Activated CD4-positive, alpha-beta T cell treated with anti-CD3 and anti-CD28 coated beads for 36 hours (primary cell): ENCODE measurements at regions not wholly inside any gene's neighbourhood (a gene's known extent, or its start where the extent isn't known, plus 50 kb on each side); places are given as distances from the start of the nearest gene placed in this dataset.

ENCODE experiments used
- ATAC-seq: fragments of 200-7000 bp; cut with Tn5 transposase; one replicate; pipeline ENCODE4 v1.10.0; 2021; ENCODE audit warnings: mild to moderate bottlenecking, moderate library complexity
- CTCF ChIA-PET: fragments of 350-600 bp; sonication (Branson Sonifier 250); formaldehyde crosslinking; loops from one replicate; lab custom pipeline; 2021; ENCODE audit warnings: antibody characterized with exemption; lab: Charles Lee
- POLR2A ChIA-PET: fragments of 350-600 bp; sonication (Branson Sonifier 250); formaldehyde crosslinking; loops from one replicate; lab custom pipeline; 2021; ENCODE audit warnings: antibody characterized with exemption, inconsistent platforms; lab: Charles Lee
- DNase-seq: peaks from one replicate; pipeline ENCODE4 v3.0.0-alpha.2; 2020
- H3K27ac Mint-ChIP-seq: one replicate; pipeline ENCODE4 v1.8.0; 2021; ENCODE audit warnings: mixed read lengths
- H3K27me3 Mint-ChIP-seq: one replicate; pipeline ENCODE4 v1.8.0; 2021; ENCODE audit warnings: mixed read lengths
- H3K36me3 Mint-ChIP-seq: one replicate; pipeline ENCODE4 v1.8.0; 2021; ENCODE audit warnings: low read depth, mixed read lengths
- H3K4me1 Mint-ChIP-seq: one replicate; pipeline ENCODE4 v1.8.0; 2021; ENCODE audit warnings: mixed read lengths
- H3K4me3 Mint-ChIP-seq: one replicate; pipeline ENCODE4 v1.8.0; 2021; ENCODE audit warnings: mild to moderate bottlenecking, moderate library complexity, mixed read lengths
- H3K9me3 Mint-ChIP-seq: one replicate; pipeline ENCODE4 v1.8.0; 2021; ENCODE audit warnings: low read depth, mixed read lengths
- intact Hi-C, 2 experiments: fragments of 100-400 bp; cut with DNase I in 1 of 2; cut with micrococcal nuclease in 1 of 2; formaldehyde crosslinking; loops; one replicate each; pipeline versions ENCODE4 v1.14.2 to v1.15.1; 2022 to 2024; cut with DNase I, micrococcal nuclease

GRCh38 chr12:111203969-111204368 lies 164.9 kb downstream of the PHETA1 start:
- Mint-ChIP-seq H3K36me3 (no peaks in the 10 kb centered on the region), H3K4me1 (no peaks in the 10 kb centered on the region), H3K4me3 (no peak overlapping the region), H3K9me3 (no peaks in the 10 kb centered on the region), H3K27ac (no peak overlapping the region), H3K27me3 (peaks cover 13% of the 10 kb centered on the region)
- POLR2A ChIA-PET = no interaction called here
- no peak for ATAC-seq
- CTCF ChIA-PET = no interaction called here
- intact Hi-C loops = no loop called here
- no peak for DNase-seq

- POLR2A ChIA-PET = interaction anchor here (0.6 kb wide), 1 partner anchor 178 kb away, joined by 3 read pairs; no protein-coding TSS in a partner anchor
- peaks cover 10% of the 10 kb centered on the region for H3K27me3 Mint-ChIP-seq
Measured at GRCh38 chr12:111203446-111203845, 165.4 kb downstream of the PHETA1 start.

GRCh38 chr12:111202237-111202915 lies 166.5 kb downstream of the PHETA1 start:
- no peak overlapping the region for H3K4me3 Mint-ChIP-seq
- DNase-seq = no peak
- peaks cover 10% of the 10 kb centered on the region for H3K27me3 Mint-ChIP-seq
- CTCF ChIA-PET = no interaction called here
- no peaks in the 10 kb centered on the region for H3K4me1 Mint-ChIP-seq
- intact Hi-C loops = no loop called here
- no peaks in the 10 kb centered on the region for H3K9me3 Mint-ChIP-seq
- H3K27ac Mint-ChIP-seq = no peak overlapping the region
- no peaks in the 10 kb centered on the region for H3K36me3 Mint-ChIP-seq
- ATAC-seq = no peak
- POLR2A ChIA-PET = no interaction called here

More at GRCh38 chr12:111203446-111203845, 165.4 kb downstream of the PHETA1 start:
- H3K4me1 Mint-ChIP-seq = no peaks in the 10 kb centered on the region
- CTCF ChIA-PET = no interaction called here
- no peaks in the 10 kb centered on the region for H3K9me3 Mint-ChIP-seq
- no peak overlapping the region for H3K4me3 Mint-ChIP-seq
- intact Hi-C loops = no loop called here
- DNase-seq (no peak), ATAC-seq (no peak)
- no peak overlapping the region for H3K27ac Mint-ChIP-seq
- no peaks in the 10 kb centered on the region for H3K36me3 Mint-ChIP-seq

- no peak for DNase-seq
- Mint-ChIP-seq H3K4me1 (no peaks in the 10 kb centered on the region), H3K27ac (no peak overlapping the region), H3K27me3 (peaks cover 10% of the 10 kb centered on the region), H3K36me3 (no peaks in the 10 kb centered on the region), H3K4me3 (no peak overlapping the region), H3K9me3 (no peaks in the 10 kb centered on the region)
- CTCF ChIA-PET = no interaction called here
- intact Hi-C loops = no loop called here
- no peak for ATAC-seq
- POLR2A ChIA-PET = no interaction called here
Measured at GRCh38 chr12:111201495-111202236, 167.2 kb downstream of the PHETA1 start.

GRCh38 chr12:111201036-111201435 lies 167.9 kb downstream of the PHETA1 start:
- intact Hi-C loops = no loop called here
- H3K27ac Mint-ChIP-seq = no peak overlapping the region
- DNase-seq (no peak), ATAC-seq (no peak)
- H3K4me1 Mint-ChIP-seq = no peaks in the 10 kb centered on the region
- POLR2A ChIA-PET = no interaction called here
- peaks cover 11% of the 10 kb centered on the region for H3K27me3 Mint-ChIP-seq
- H3K9me3 Mint-ChIP-seq = no peaks in the 10 kb centered on the region
- H3K36me3 Mint-ChIP-seq = no peaks in the 10 kb centered on the region
- CTCF ChIA-PET = no interaction called here
- no peak overlapping the region for H3K4me3 Mint-ChIP-seq

- Mint-ChIP-seq H3K4me1 (no peaks in the 10 kb centered on the region), H3K27ac (no peak overlapping the region), H3K4me3 (no peak overlapping the region), H3K36me3 (no peaks in the 10 kb centered on the region), H3K27me3 (peaks cover 9% of the 10 kb centered on the region), H3K9me3 (no peaks in the 10 kb centered on the region)
- ChIA-PET CTCF (interaction anchor here (0.6 kb wide), 1 partner anchor 67 kb away, joined by 3 read pairs; no protein-coding TSS in a partner anchor), POLR2A (no interaction called here)
- ATAC-seq = no peak
- intact Hi-C loops = no loop called here
- DNase-seq = no peak
Measured at GRCh38 chr12:111197376-111197944, 171.4 kb downstream of the PHETA1 start.

GRCh38 chr12:111196532-111196931 lies 172.4 kb downstream of the PHETA1 start:
- Mint-ChIP-seq H3K4me1 (no peaks in the 10 kb centered on the region), H3K4me3 (no peak overlapping the region), H3K27me3 (peaks cover 6% of the 10 kb centered on the region), H3K9me3 (no peaks in the 10 kb centered on the region), H3K36me3 (no peaks in the 10 kb centered on the region), H3K27ac (no peak overlapping the region)
- ChIA-PET CTCF (interaction anchor here (0.6 kb wide), 2 partner anchors 66 to 215 kb away, joined by 3 read pairs; no protein-coding TSS in a partner anchor), POLR2A (no interaction called here)
- ATAC-seq = no peak
- intact Hi-C loops = no loop called here
- no peak for DNase-seq

GRCh38 chr12:111195316-111195715 lies 173.6 kb downstream of the PHETA1 start:
- H3K27me3 Mint-ChIP-seq = peaks cover 2% of the 10 kb centered on the region
- no peaks in the 10 kb centered on the region for H3K36me3 Mint-ChIP-seq
- no peak for DNase-seq
- ChIA-PET POLR2A (no interaction called here), CTCF (no interaction called here)
- intact Hi-C loops = no loop called here
- H3K4me1 Mint-ChIP-seq = no peaks in the 10 kb centered on the region
- no peak overlapping the region for H3K27ac Mint-ChIP-seq
- H3K4me3 Mint-ChIP-seq = no peak overlapping the region
- H3K9me3 Mint-ChIP-seq = no peaks in the 10 kb centered on the region
- no peak for ATAC-seq

GRCh38 chr12:111194703-111195051 lies 174.2 kb downstream of the PHETA1 start:
- Mint-ChIP-seq H3K4me3 (no peak overlapping the region), H3K9me3 (no peaks in the 10 kb centered on the region), H3K4me1 (no peaks in the 10 kb centered on the region), H3K36me3 (no peaks in the 10 kb centered on the region), H3K27ac (no peak overlapping the region), H3K27me3 (peaks cover 2% of the 10 kb centered on the region)
- ChIA-PET POLR2A (no interaction called here), CTCF (no interaction called here)
- ATAC-seq (no peak), DNase-seq (no peak)
- intact Hi-C loops = no loop called here

GRCh38 chr12:111193977-111194702 lies 174.8 kb downstream of the PHETA1 start:
- ChIA-PET CTCF (no interaction called here), POLR2A (no interaction called here)
- H3K27me3 Mint-ChIP-seq = peaks cover 2% of the 10 kb centered on the region
- no peak overlapping the region for H3K4me3 Mint-ChIP-seq
- ATAC-seq (no peak), DNase-seq (no peak)
- H3K9me3 Mint-ChIP-seq = no peaks in the 10 kb centered on the region
- H3K27ac Mint-ChIP-seq = no peak overlapping the region
- intact Hi-C loops = no loop called here
- H3K36me3 Mint-ChIP-seq = no peaks in the 10 kb centered on the region
- no peaks in the 10 kb centered on the region for H3K4me1 Mint-ChIP-seq

- CTCF ChIA-PET = no interaction called here
- POLR2A ChIA-PET = no interaction called here
Measured at GRCh38 chr12:111193496-111193895, 175.4 kb downstream of the PHETA1 start.

More at GRCh38 chr12:111193496-111193895, 175.4 kb downstream of the PHETA1 start:
- Mint-ChIP-seq H3K9me3 (no peaks in the 10 kb centered on the region), H3K4me3 (no peak overlapping the region), H3K4me1 (no peaks in the 10 kb centered on the region), H3K27ac (no peak overlapping the region), H3K27me3 (peaks cover 2% of the 10 kb centered on the region), H3K36me3 (no peaks in the 10 kb centered on the region)
- intact Hi-C loops = no loop called here
- ATAC-seq = no peak
- DNase-seq = no peak
